ENCODE measurements at regions not wholly inside any gene's neighbourhood (a gene's known extent, or its start where the extent isn't known, plus 50 kb on each side); places are given as distances from the start of the nearest gene placed in this dataset.

- BruUV-seq (replicated peaks) = no TSS peak
- TF ChIP-seq SMC3 (IDR thresholded peaks at IDR 0.05; ENCODE audit: low read depth, low read length) (no peak), RCOR1 (IDR thresholded peaks at IDR 0.05; ENCODE audit: insufficient replicate concordance, low read length) (no peak), FOS (IDR thresholded peaks at IDR 0.05; ENCODE audit: low read depth, low read length) (no peak), USF2 (IDR thresholded peaks at IDR 0.05; ENCODE audit: low read depth, low read length) (no peak)
- no peak overlapping the region for H3K4ac ChIP-seq (ENCODE audit: low read depth, low read length)
- H2BK5ac ChIP-seq (ENCODE audit: low read depth, low read length, poor library complexity, severe bottlenecking) = no peak overlapping the region
- H4K20me1 ChIP-seq (ENCODE audit: insufficient read depth, low read length) = no peaks in the 10 kb centered on the region
- H3K18ac ChIP-seq (ENCODE audit: low read depth, low read length) = no peak overlapping the region
- H3K23ac ChIP-seq (ENCODE audit: low read depth, low read length) = no peak overlapping the region
- no peaks in the 10 kb centered on the region for H3K79me1 ChIP-seq (ENCODE audit: low read depth in 1 of 2, low read length in 2 of 2)
- H4K8ac ChIP-seq (ENCODE audit: low read depth in 2 of 2, low read length in 2 of 2) = no peak overlapping the region
- no peak overlapping the region for H4K91ac ChIP-seq (ENCODE audit: insufficient read depth, low read depth, low read length)
- no peaks in the 10 kb centered on the region for H3K4me1 ChIP-seq (ENCODE audit: control insufficient read depth, insufficient read depth, low read length)
- dilution Hi-C loops (cut with HindIII; ENCODE audit: low sequenced_read_pairs, unreplicated experiment) = no loop called here
- no peaks in the 10 kb centered on the region for H3K9me1 ChIP-seq (ENCODE audit: insufficient read depth, low read length)
- DNase-seq (no peak), ATAC-seq (ENCODE audit: low read depth) (no peak)
- POLR2A ChIA-PET (ENCODE audit: unreplicated experiment) = no interaction called here
- no peak overlapping the region for H3K9ac ChIP-seq (ENCODE audit: low read depth, low read length)
- no peak overlapping the region for H2AK5ac ChIP-seq (ENCODE audit: low read depth, low read length)
- H2BK120ac ChIP-seq (ENCODE audit: low read depth, low read length) = no peak overlapping the region
- intact Hi-C loops (cut with micrococcal nuclease) = no loop called here
- CTCF ChIA-PET = no interaction called here
- H2BK20ac ChIP-seq (ENCODE audit: low read depth, low read length) = no peak overlapping the region
- H3K9me3 ChIP-seq (ENCODE audit: control insufficient read depth, insufficient read depth, low read length) = no peaks in the 10 kb centered on the region
- H3K36me3 ChIP-seq (ENCODE audit: control insufficient read depth, insufficient read depth, low read length) = no peaks in the 10 kb centered on the region
- in situ Hi-C loops (cut with MboI; ENCODE audit: low sequenced_read_pairs) = no loop called here
- WGBS, 2 experiments (ENCODE audit: extremely low coverage in 2 of 2, insufficient read length in 1 of 2) = no CpG with 5 or more reads among the region's 3 CpGs
- H3K56ac ChIP-seq (ENCODE audit: extremely low read depth, insufficient read depth, low read length) = no peak overlapping the region
- H3K27me3 ChIP-seq (ENCODE audit: control insufficient read depth, insufficient read depth, low read length) = no peaks in the 10 kb centered on the region
- no peak overlapping the region for H3K4me2 ChIP-seq (ENCODE audit: low read depth, low read length)
- H2BK15ac ChIP-seq (ENCODE audit: low read depth, low read length) = no peak overlapping the region
- H4K5ac ChIP-seq (ENCODE audit: low read depth, low read length) = no peak overlapping the region
- no peak overlapping the region for H3K27ac ChIP-seq (ENCODE audit: insufficient read depth, low read length)
- H3K14ac ChIP-seq (replicated peaks; ENCODE audit: low read depth, low read length) = no peak overlapping the region
- no peak overlapping the region for H2AK9ac ChIP-seq (replicated peaks; ENCODE audit: low read depth, low read length, poor library complexity)
- no peak overlapping the region for H2AFZ ChIP-seq (replicated peaks; ENCODE audit: low read length, poor library complexity)
- H3K4me3 ChIP-seq (ENCODE audit: insufficient read depth, low read depth, low read length) = no peak overlapping the region
These were observed 1204.5 kb upstream of the SLC10A2 start for GRCh38 chr13:104270731-104271130.

Measured in IMR-90 (cell line).